Endodermal cell (in vitro differentiated cells): ENCODE measurements at regions not wholly inside any gene's neighbourhood (a gene's known extent, or its start where the extent isn't known, plus 50 kb on each side); places are given as distances from the start of the nearest gene placed in this dataset.
"Not testable (repeated sequence)": the region's sequence is repeated elsewhere in the genome, so short reads cannot be mapped to it uniquely, and the experiment has no call there.

Source experiments
- DNase-seq: peaks from one replicate; pipeline ENCODE4 v3.0.0-alpha.2; 2017
- H3K27ac ChIP-seq: 2 replicates; pipeline ENCODE4 v1.5.1; 2013; ENCODE audit warnings: mild to moderate bottlenecking, low read depth, low read length, moderate library complexity
- H3K27me3 ChIP-seq: 2 replicates; pipeline ENCODE4 v1.6.1; 2013; ENCODE audit warnings: mild to moderate bottlenecking, low read length, moderate library complexity; ENCODE audit not compliant: insufficient read depth, control insufficient read depth, poor library complexity, severe bottlenecking
- H3K36me3 ChIP-seq: 2 replicates; pipeline ENCODE4 v1.7.0; 2013; ENCODE audit warnings: mild to moderate bottlenecking, low read length, moderate library complexity; ENCODE audit not compliant: control insufficient read depth, insufficient read depth
- H3K4me1 ChIP-seq: one replicate; pipeline ENCODE4 v1.7.0; 2013; ENCODE audit warnings: low read length; ENCODE audit not compliant: control insufficient read depth, insufficient read depth
- H3K4me3 ChIP-seq: 2 replicates; pipeline ENCODE4 v1.5.1; 2013; ENCODE audit warnings: mild to moderate bottlenecking, low read length, moderate library complexity
- H3K9ac ChIP-seq: 2 replicates; pipeline ENCODE4 v1.6.1; 2013; ENCODE audit warnings: mild to moderate bottlenecking, low read length, moderate library complexity; ENCODE audit not compliant: poor library complexity, severe bottlenecking; ENCODE audit errors: extremely low read depth
- H3K9me3 ChIP-seq: 2 replicates; pipeline ENCODE4 v1.6.1; 2013; ENCODE audit warnings: mild to moderate bottlenecking, low read length, moderate library complexity; ENCODE audit not compliant: control insufficient read depth
- H3K27ac Mint-ChIP-seq: 2 replicates; pipeline ENCODE4 v1.8.0; 2020; ENCODE audit warnings: mixed read lengths
- H3K27me3 Mint-ChIP-seq: 2 replicates; pipeline ENCODE4 v1.8.0; 2021; ENCODE audit warnings: mild to moderate bottlenecking, mixed read lengths; ENCODE audit not compliant: insufficient read depth
- H3K36me3 Mint-ChIP-seq: 2 replicates; pipeline ENCODE4 v1.8.0; 2020; ENCODE audit warnings: low read depth, mixed read lengths
- H3K4me1 Mint-ChIP-seq: 2 replicates; pipeline ENCODE4 v1.8.0; 2020; ENCODE audit warnings: mixed read lengths
- H3K4me3 Mint-ChIP-seq: 2 replicates; pipeline ENCODE4 v1.8.0; 2020; ENCODE audit warnings: mild to moderate bottlenecking, moderate library complexity, mixed read lengths
- H3K9me3 Mint-ChIP-seq: 2 replicates; pipeline ENCODE4 v1.8.0; 2020; ENCODE audit warnings: mild to moderate bottlenecking, mixed read lengths
- WGBS, 2 experiments: methylation state at CpG; one replicate each; pipeline versions ENCODE4 v1.1.5 to v1.1.7; 2013; ENCODE audit warnings: missing lambda C conversion rate in 2 of 2, mixed read lengths in 1 of 2; ENCODE audit not compliant: insufficient coverage in 1 of 2, insufficient read length in 1 of 2; 5-methylcytosine and 5-hydroxymethylcytosine counted together
- TF ChIP-seq, protein P1 (sequence below): fragments of 200-600 bp; sonication (generic); conservative IDR thresholded peaks from 2 replicates; pipeline ENCODE4 v1.5.0; 2021; ENCODE audit warnings: antibody characterized with exemption, mild to moderate bottlenecking

DNA sequence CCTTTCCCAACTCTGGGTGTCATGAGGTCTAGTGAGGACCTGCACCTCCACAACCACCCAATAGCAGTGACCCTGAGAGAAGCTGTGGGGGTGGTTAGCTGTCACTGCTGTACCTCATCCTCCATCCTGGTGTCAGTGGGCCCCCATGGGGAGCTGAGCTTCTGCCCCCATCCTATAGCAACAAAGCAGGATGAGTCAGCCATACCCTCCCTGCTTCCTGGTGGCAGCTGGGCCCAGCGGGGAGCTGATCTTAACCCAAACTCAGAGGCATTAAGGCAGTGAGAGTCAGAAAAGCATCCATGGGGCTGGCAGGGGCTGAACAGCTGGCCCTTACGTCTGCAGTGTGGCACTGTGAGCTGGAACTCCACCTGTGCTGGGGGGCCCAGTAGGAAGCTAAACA, 247.8 kb upstream of the HDAC4 start:
- H3K27ac ChIP-seq, result no peak overlapping the region
- H3K4me3 Mint-ChIP-seq, result no peak overlapping the region
- no peaks in the 10 kb centered on the region for H3K36me3 Mint-ChIP-seq
- H3K36me3 ChIP-seq, result no peaks in the 10 kb centered on the region
- H3K9me3 ChIP-seq, result peaks cover 2% of the 10 kb centered on the region
- H3K9me3 Mint-ChIP-seq, result peaks cover 9% of the 10 kb centered on the region
- H3K27me3 Mint-ChIP-seq, result peaks cover 2% of the 10 kb centered on the region
- TF ChIP-seq, protein P1, sequence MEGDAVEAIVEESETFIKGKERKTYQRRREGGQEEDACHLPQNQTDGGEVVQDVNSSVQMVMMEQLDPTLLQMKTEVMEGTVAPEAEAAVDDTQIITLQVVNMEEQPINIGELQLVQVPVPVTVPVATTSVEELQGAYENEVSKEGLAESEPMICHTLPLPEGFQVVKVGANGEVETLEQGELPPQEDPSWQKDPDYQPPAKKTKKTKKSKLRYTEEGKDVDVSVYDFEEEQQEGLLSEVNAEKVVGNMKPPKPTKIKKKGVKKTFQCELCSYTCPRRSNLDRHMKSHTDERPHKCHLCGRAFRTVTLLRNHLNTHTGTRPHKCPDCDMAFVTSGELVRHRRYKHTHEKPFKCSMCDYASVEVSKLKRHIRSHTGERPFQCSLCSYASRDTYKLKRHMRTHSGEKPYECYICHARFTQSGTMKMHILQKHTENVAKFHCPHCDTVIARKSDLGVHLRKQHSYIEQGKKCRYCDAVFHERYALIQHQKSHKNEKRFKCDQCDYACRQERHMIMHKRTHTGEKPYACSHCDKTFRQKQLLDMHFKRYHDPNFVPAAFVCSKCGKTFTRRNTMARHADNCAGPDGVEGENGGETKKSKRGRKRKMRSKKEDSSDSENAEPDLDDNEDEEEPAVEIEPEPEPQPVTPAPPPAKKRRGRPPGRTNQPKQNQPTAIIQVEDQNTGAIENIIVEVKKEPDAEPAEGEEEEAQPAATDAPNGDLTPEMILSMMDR, result no peak
- WGBS, 2 experiments, result 84% methylated on average over 2 of the region's 2 CpGs; no CpG with 5 or more reads in 1 of the 2 experiments
- DNase-seq, result peak; percentile 49
- H3K4me1 ChIP-seq, result no peaks in the 10 kb centered on the region
- no peaks in the 10 kb centered on the region for H3K4me1 Mint-ChIP-seq
- H3K4me3 ChIP-seq, result no peak overlapping the region
- no peaks in the 10 kb centered on the region for H3K27me3 ChIP-seq
- no peak overlapping the region for H3K9ac ChIP-seq
- no peak overlapping the region for H3K27ac Mint-ChIP-seq

DNA sequence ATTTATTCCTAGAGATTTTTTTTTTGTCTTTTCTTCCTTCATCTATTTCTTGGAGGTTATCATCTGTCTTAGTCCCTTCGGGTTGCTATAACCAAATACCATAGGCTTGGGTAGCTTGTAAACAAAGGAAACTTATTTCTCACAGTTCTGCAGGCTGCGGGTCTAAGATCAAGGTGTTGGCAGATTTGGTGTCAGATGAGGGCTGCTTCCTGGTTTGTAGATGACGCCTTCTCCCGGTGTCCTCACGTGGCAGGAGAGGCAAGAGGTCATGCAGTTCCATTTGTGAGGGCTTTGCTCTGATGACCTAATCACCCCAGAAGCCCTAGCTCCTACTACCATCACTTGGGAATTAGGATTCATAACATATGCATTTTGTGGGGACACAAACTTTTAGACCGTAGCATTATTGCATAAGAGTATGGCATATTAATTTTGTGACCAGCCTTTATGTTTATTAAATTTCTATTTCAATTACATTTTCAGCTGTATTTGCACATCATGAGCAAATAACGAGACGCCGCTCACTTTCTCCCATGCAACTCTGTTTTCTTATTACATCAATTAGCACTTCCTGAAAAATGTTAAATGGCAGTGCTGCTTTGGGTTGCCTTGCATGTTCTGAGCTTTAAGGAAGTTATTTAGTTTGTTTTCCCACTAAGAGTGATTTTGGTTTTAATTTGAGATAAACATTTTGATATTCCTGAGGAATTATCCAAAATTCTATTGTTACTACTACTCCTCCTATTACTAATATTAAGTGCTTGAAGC, 246.4 kb upstream of the HDAC4 start:
- TF ChIP-seq, protein P1, result no peak
- Mint-ChIP-seq H3K9me3 (peaks cover 9% of the 10 kb centered on the region), H3K27ac (no peak overlapping the region), H3K4me3 (no peak overlapping the region), H3K4me1 (no peaks in the 10 kb centered on the region), H3K27me3 (peaks cover 2% of the 10 kb centered on the region), H3K36me3 (no peaks in the 10 kb centered on the region)
- Histone ChIP-seq H3K4me3 (no peak overlapping the region), H3K9ac (no peak overlapping the region), H3K36me3 (no peaks in the 10 kb centered on the region), H3K27ac (no peak overlapping the region), H3K27me3 (no peaks in the 10 kb centered on the region), H3K4me1 (no peaks in the 10 kb centered on the region), H3K9me3 (peaks cover 10% of the 10 kb centered on the region)
- 94 to 100% methylated on average over 6 to 9 of the region's 9 CpGs for WGBS, 2 experiments
- no peak for DNase-seq

DNA sequence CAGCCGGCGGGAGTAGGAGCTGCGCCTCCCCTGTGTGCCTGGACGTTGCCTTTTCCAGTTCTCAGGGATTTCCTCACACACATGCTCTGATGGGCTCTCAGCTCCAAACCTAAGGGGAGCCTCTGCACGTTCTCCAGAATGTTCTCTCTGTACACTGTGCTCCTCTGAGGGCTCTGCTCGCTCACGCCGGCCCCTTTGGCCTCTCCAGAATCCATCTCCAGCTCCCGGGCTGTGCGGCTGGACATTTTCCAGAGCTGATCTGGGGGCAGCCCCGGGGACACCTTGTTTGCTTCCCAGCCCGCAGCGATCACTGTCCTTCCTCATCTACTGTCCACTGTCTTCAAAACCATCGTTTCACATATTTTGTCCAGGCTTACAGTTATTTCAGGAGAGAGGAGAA, 245.4 kb upstream of the HDAC4 start:
- no peaks in the 10 kb centered on the region for H3K4me1 ChIP-seq
- no peaks in the 10 kb centered on the region for H3K36me3 ChIP-seq
- H3K4me3 Mint-ChIP-seq, result no peak overlapping the region
- peaks cover 10% of the 10 kb centered on the region for H3K9me3 ChIP-seq
- peaks cover 2% of the 10 kb centered on the region for H3K27me3 Mint-ChIP-seq
- TF ChIP-seq, protein P1, result no peak
- DNase-seq, result no peak
- no peak overlapping the region for H3K27ac ChIP-seq
- H3K27me3 ChIP-seq, result no peaks in the 10 kb centered on the region
- 90 to 96% methylated on average over 11 to 14 of the region's 14 CpGs for WGBS, 2 experiments
- no peak overlapping the region for H3K9ac ChIP-seq
- no peak overlapping the region for H3K4me3 ChIP-seq
- H3K4me1 Mint-ChIP-seq, result no peaks in the 10 kb centered on the region
- H3K27ac Mint-ChIP-seq, result no peak overlapping the region
- no peaks in the 10 kb centered on the region for H3K36me3 Mint-ChIP-seq
- peaks cover 9% of the 10 kb centered on the region for H3K9me3 Mint-ChIP-seq

DNA sequence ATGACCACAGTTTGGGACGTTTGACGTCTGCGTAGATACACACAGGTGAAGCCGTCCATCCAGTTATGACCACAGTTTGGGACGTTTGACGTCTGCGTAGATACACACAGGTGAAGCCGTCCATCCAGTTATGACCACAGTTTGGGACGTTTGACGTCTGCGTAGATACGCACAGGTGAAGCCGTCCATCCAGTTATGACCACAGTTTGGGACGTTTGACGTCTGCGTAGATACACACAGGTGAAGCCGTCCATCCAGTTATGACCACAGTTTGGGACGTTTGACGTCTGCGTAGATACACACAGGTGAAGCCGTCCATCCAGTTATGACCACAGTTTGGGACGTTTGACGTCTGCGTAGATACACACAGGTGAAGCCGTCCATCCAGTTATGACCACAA, 243.8 kb upstream of the HDAC4 start:
- not testable (repeated sequence) for H3K27me3 Mint-ChIP-seq, H3K27ac Mint-ChIP-seq, H3K27me3 ChIP-seq, H3K4me1 Mint-ChIP-seq, H3K4me1 ChIP-seq, H3K27ac ChIP-seq, H3K36me3 Mint-ChIP-seq, H3K9ac ChIP-seq, H3K36me3 ChIP-seq, DNase-seq, H3K9me3 Mint-ChIP-seq, H3K4me3 Mint-ChIP-seq, H3K4me3 ChIP-seq, H3K9me3 ChIP-seq
- WGBS, 2 experiments, result 92% methylated on average over 10 of the region's 25 CpGs; no CpG with 5 or more reads in 1 of the 2 experiments
